ENCODE measurements at regions not wholly inside any gene's neighbourhood (a gene's known extent, or its start where the extent isn't known, plus 50 kb on each side); places are given as distances from the start of the nearest gene placed in this dataset.

DNA sequence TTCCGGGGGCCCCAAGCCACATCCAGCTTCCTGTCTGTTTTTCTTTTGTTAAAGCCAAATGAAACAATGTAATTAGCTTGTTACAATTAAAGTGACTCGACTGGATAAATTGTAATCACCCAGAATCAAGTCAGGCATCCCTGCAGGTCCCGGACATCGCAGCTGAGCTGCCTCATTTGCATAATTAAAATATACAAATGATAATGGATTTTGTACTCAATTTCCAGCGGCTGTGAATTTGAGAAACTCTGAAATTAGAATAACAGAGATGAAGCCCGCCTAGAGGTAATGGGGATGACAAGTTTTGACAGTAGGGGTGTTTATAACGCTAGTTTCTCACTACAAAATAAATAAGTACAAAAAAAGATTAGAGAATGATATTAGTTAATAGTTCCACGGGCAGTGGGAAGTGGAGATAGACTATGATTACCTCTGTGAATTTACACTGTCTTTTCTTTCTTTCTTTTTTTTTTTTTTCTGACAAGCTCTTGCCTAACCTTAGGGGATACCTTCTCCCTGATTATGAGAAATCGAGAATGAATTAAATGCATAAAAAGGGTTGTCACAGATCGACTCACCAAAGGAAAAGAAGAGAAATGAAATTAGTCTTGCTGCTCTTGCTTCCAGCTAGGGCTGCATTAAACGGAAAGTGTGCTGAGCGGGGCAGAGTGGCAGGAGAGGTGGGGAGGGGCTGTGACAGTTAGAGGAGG is 82.6 kb upstream of the SKOR2 start:
- TF ChIP-seq, protein P1, sequence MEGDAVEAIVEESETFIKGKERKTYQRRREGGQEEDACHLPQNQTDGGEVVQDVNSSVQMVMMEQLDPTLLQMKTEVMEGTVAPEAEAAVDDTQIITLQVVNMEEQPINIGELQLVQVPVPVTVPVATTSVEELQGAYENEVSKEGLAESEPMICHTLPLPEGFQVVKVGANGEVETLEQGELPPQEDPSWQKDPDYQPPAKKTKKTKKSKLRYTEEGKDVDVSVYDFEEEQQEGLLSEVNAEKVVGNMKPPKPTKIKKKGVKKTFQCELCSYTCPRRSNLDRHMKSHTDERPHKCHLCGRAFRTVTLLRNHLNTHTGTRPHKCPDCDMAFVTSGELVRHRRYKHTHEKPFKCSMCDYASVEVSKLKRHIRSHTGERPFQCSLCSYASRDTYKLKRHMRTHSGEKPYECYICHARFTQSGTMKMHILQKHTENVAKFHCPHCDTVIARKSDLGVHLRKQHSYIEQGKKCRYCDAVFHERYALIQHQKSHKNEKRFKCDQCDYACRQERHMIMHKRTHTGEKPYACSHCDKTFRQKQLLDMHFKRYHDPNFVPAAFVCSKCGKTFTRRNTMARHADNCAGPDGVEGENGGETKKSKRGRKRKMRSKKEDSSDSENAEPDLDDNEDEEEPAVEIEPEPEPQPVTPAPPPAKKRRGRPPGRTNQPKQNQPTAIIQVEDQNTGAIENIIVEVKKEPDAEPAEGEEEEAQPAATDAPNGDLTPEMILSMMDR (IDR thresholded peaks at IDR 0.05; ENCODE audit: borderline replicate concordance, extremely low read depth, low read length, poor library complexity, severe bottlenecking): no peak
- TF ChIP-seq EZH2 (IDR thresholded peaks at IDR 0.05; ENCODE audit: borderline replicate concordance, low read depth, low read length, severe bottlenecking): no peak

All from DND-41 (cell line).